AG09319 (cell line): ENCODE measurements at regions not wholly inside any gene's neighbourhood (a gene's known extent, or its start where the extent isn't known, plus 50 kb on each side); places are given as distances from the start of the nearest gene placed in this dataset.

Experiments used
- DNase-seq: peaks from one replicate; pipeline ENCODE4 v3.0.0-alpha.2; 2010; ENCODE audit warnings: low read depth; ENCODE audit errors: extremely low read depth
- CTCF ChIP-seq: IDR thresholded peaks from 2 replicates; pipeline ENCODE4 v1.5.1; 2011; ENCODE audit warnings: low read depth, mild to moderate bottlenecking, inconsistent platforms, low read length, moderate library complexity

DNA sequence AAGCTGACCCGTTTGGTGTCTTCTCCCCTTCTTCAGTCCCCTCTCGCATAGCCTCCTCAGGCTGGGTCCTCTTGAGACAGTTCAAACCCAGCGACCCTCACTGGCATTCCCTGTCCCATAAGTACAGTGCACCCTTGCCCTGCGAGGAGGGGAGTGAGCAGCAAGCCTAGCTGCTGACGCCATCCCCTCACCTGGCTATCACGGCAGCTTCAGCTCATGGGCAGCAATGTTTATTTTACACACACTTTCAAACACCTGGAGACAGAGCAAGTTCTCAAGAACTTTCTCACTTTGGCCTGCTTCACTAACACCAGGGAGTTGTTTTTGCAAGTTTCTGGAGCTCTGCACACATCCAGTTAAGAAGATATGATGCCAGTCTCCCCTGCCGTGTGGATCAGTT, 189.6 kb upstream of the E2F8 start:
- no peak for DNase-seq
- no peak for TF ChIP-seq CTCF

DNA sequence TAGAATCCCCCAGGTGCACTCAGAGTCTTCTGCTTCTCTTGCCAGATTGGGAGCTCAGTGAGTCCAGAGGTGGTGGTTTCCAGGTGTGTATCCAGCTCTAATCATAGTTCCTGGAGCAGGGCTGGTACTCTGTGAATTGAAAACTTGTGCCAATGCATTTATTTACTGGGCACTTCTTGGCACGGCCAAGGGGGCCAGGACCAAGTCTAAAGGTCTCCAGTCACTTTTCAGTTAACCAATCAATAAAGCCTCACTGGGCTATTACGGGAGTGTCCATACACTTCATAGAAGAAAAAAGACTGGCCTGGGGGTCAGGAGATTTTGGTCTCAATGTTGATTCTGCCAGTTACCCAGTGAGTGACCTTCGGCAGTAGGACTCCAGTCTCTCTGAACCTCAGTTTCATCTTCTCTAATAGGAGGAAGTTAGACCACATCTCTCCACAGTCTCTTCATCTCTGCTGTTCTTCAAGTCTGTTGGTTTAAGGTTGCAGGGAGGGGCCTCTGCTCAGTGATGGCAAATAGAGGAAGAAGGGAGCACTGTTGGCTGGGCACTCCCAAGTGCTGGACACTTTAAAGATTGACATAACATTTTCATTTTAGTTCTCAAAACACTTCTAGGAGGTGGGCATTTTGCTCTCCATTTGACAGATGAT, 188.5 kb upstream of the E2F8 start:
- no peak for DNase-seq
- TF ChIP-seq CTCF: no peak

- no peak for DNase-seq
- TF ChIP-seq CTCF: no peak
Measured at GRCh38 chr11:19428206-19429002, 187.7 kb upstream of the E2F8 start.

- DNase-seq: no peak
Measured at GRCh38 chr11:19426756-19427403, 186.1 kb upstream of the E2F8 start.

DNA sequence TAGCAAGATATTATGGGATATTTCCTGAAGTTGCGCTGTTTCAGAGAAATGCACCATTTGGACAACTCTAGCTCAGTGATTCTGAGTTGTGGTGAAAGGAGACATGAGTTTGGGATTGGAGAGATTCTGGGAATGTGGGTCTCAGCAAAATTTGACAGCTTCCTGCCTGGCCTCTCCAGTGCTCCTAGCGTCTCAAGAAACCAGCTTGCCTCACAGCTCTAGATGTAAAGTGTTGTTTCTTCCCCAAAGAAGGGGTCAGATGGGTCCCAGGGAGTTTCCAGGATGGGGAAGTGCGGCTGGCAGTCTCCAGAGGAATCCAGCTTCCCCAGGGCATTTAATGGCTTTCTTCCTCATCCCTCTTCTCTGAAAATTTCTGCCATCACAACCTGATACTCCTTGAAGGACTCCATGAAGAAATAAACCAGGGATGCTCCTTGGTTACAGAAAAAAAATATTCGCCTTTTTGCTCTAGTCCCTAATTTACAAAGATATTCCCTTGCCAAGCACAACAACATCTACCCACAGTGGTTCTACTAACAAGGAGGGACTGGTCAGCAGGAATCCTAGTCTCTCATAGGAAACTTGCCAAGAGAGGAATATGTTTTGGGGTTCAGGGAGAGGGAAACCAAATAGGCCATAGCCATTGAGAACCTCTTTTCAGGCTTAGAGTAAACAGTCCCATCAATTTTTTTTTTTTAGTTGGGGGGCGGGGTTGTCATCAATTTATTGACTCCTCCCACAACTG, 185.4 kb upstream of the E2F8 start:
- no peak for TF ChIP-seq CTCF
- DNase-seq: no peak

More at GRCh38 chr11:19426756-19427403, 186.1 kb upstream of the E2F8 start:
- TF ChIP-seq CTCF: no peak

- TF ChIP-seq CTCF: no peak
- no peak for DNase-seq
Measured at GRCh38 chr11:19422276-19422675, 181.5 kb upstream of the E2F8 start.
